GM21526 (cell line): ENCODE measurements at regions not wholly inside any gene's neighbourhood (a gene's known extent, or its start where the extent isn't known, plus 50 kb on each side); places are given as distances from the start of the nearest gene placed in this dataset.

Experiments
- ATAC-seq: cut with Tn5 transposase; IDR thresholded peaks from one replicate; pipeline ENCODE4 v1.9.1; 2021; ENCODE audit warnings: moderate library complexity; ENCODE audit not compliant: unreplicated experiment, low FRiP score

- no peak for ATAC-seq
Measured at GRCh38 chr21:31570824-31571566, 88.5 kb upstream of the SOD1 start.

- ATAC-seq, result no peak
Measured at GRCh38 chr21:31566611-31567010, 92.9 kb upstream of the SOD1 start.

- no peak for ATAC-seq
Measured at GRCh38 chr21:31566064-31566463, 93.4 kb upstream of the SOD1 start.

GRCh38 chr21:31564439-31564838 is 95.1 kb upstream of the SOD1 start:
- no peak for ATAC-seq

- ATAC-seq, result no peak
Measured at GRCh38 chr21:31560479-31560878, 99.0 kb upstream of the SOD1 start.

- peak; percentile 83 for ATAC-seq
Measured at GRCh38 chr21:31559368-31560119, 99.9 kb upstream of the SOD1 start.

GRCh38 chr21:31558962-31559367 is 100.5 kb upstream of the SOD1 start:
- peak; percentile 90 for ATAC-seq

GRCh38 chr21:31558189-31558961 is 101.1 kb upstream of the SOD1 start:
- ATAC-seq, result peak; percentile 9

- ATAC-seq, result no peak
Measured at GRCh38 chr21:31557421-31558188, 101.9 kb upstream of the SOD1 start.

- ATAC-seq, result no peak
Measured at GRCh38 chr21:31556662-31557061, 102.8 kb upstream of the SOD1 start.

GRCh38 chr21:31555741-31556191 is 103.7 kb upstream of the SOD1 start:
- no peak for ATAC-seq

GRCh38 chr21:31554511-31555022 is 104.9 kb upstream of the SOD1 start:
- peak; percentile 53 for ATAC-seq

GRCh38 chr21:31553926-31554325 is 105.6 kb upstream of the SOD1 start:
- no peak for ATAC-seq

- no peak for ATAC-seq
Measured at GRCh38 chr21:31553461-31553860, 106.0 kb upstream of the SOD1 start.

GRCh38 chr21:31552826-31553225 is 106.7 kb upstream of the SOD1 start:
- ATAC-seq, result no peak

- ATAC-seq, result no peak
Measured at GRCh38 chr21:31550070-31550469, 109.4 kb upstream of the SOD1 start.

- ATAC-seq, result no peak
Measured at GRCh38 chr21:31548688-31549087, 110.8 kb upstream of the SOD1 start.

- no peak for ATAC-seq
Measured at GRCh38 chr21:31546443-31547170, 112.9 kb upstream of the SOD1 start.

- ATAC-seq, result no peak
Measured at GRCh38 chr21:31545036-31545435, 114.5 kb upstream of the SOD1 start.

GRCh38 chr21:31543191-31543590 is 116.3 kb upstream of the SOD1 start:
- no peak for ATAC-seq
